Progenitor cell of endocrine pancreas (in vitro differentiated cells): ENCODE measurements at regions not wholly inside any gene's neighbourhood (a gene's known extent, or its start where the extent isn't known, plus 50 kb on each side); places are given as distances from the start of the nearest gene placed in this dataset.

ENCODE experiments used
- DNase-seq: peaks from one replicate; pipeline ENCODE4 v3.0.0; 2021; ENCODE audit warnings: low spot score; ENCODE audit not compliant: unreplicated experiment
- H3K27ac Mint-ChIP-seq: 2 replicates; pipeline ENCODE4 v1.8.0; 2021; ENCODE audit warnings: mild to moderate bottlenecking, moderate library complexity, mixed read lengths
- H3K27me3 Mint-ChIP-seq: 2 replicates; pipeline ENCODE4 v1.8.0; 2021; ENCODE audit warnings: mixed read lengths
- H3K36me3 Mint-ChIP-seq: 2 replicates; pipeline ENCODE4 v1.8.0; 2022; ENCODE audit warnings: mixed read lengths; ENCODE audit not compliant: insufficient read depth
- H3K4me1 Mint-ChIP-seq: 2 replicates; pipeline ENCODE4 v1.8.0; 2021; ENCODE audit warnings: low read depth, mixed read lengths
- H3K4me3 Mint-ChIP-seq: 2 replicates; pipeline ENCODE4 v1.8.0; 2021; ENCODE audit warnings: low read depth, mild to moderate bottlenecking, moderate library complexity, mixed read lengths
- H3K9me3 Mint-ChIP-seq: 2 replicates; pipeline ENCODE4 v1.8.0; 2021; ENCODE audit warnings: low read depth, mixed read lengths
- CTCF ChIP-seq: fragments of 200-600 bp; sonication (generic); IDR thresholded peaks from one replicate; pipeline ENCODE4 v1.5.0; 2021; ENCODE audit warnings: antibody characterized with exemption, mild to moderate bottlenecking; ENCODE audit not compliant: unreplicated experiment

DNA sequence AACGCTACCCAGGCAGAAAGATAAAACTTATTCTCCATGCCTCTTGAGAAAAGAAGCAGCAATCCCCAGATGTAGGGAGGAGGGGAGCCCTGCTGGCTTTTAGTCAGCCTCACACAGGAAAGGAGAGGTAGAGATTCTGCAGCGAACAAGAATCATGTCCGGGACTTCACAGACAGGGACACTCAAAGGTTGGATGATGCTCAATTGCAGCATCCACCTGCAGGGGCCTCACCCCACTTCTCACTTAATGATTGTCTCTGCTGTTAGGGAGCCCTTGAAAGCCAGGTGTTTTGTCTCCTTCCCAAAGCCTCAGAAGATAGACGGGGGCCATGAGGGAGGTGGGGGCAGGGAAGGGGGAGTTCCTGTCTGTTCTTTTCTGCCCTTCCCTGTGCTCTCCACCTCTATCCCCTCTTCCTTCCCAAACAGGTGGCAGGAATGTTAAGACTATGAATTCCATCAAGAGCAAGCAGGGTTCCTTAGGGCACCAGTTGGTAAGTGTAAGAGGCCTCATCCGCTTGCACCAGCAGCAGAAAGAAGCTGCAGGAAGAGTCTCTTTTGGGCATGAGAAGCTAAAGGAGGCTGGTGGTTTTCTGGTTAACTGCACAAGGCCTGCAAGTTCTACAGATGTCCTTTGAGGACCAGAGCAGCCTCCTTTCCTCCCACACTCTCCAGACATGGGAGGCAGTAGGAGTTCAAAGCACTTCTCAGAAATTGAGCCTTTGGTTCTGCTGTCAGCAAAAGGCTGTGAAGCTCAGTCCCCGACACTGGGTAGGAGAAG is 154.7 kb upstream of the TNP1 start:
- H3K27ac Mint-ChIP-seq: no peak overlapping the region
- no peak for TF ChIP-seq CTCF
- DNase-seq: no peak
- peaks cover 1% of the 10 kb centered on the region for H3K4me1 Mint-ChIP-seq
- no peaks in the 10 kb centered on the region for H3K36me3 Mint-ChIP-seq
- H3K4me3 Mint-ChIP-seq: no peak overlapping the region
- H3K27me3 Mint-ChIP-seq: peaks cover 11% of the 10 kb centered on the region
- H3K9me3 Mint-ChIP-seq: peaks cover 4% of the 10 kb centered on the region

GRCh38 chr2:217013926-217014325 is 154.1 kb upstream of the TNP1 start:
- H3K9me3 Mint-ChIP-seq: peaks cover under 1% of the 10 kb centered on the region
- H3K4me1 Mint-ChIP-seq: peaks cover 1% of the 10 kb centered on the region
- no peaks in the 10 kb centered on the region for H3K36me3 Mint-ChIP-seq

DNA sequence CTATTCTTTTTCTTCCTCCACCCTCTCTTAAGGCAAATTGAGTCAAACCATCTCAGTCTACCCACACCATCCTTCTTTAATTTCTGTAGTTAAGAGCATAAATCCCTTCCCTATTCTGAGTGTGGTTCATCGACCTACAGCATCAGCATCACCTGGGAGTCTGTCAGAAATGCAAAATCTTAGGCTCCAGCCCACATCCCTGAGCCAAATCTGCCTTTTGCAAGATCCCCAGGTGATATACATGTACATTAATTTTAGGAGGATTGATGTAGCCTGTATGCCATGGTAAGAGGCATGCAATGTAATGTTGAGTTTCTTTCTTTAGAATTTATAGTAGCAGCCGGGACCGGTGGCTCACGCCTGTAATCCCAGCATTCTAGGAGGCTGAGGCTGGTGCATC is 151.7 kb upstream of the TNP1 start:
- H3K4me3 Mint-ChIP-seq: no peak overlapping the region
- H3K27ac Mint-ChIP-seq: no peak overlapping the region
- no peaks in the 10 kb centered on the region for H3K36me3 Mint-ChIP-seq
- no peak for TF ChIP-seq CTCF
- no peaks in the 10 kb centered on the region for H3K9me3 Mint-ChIP-seq
- no peak for DNase-seq
- H3K4me1 Mint-ChIP-seq: peaks cover 1% of the 10 kb centered on the region
- H3K27me3 Mint-ChIP-seq: peaks cover 11% of the 10 kb centered on the region

More at GRCh38 chr2:217013926-217014325, 154.1 kb upstream of the TNP1 start:
- Mint-ChIP-seq H3K27me3 (peaks cover 11% of the 10 kb centered on the region), H3K4me3 (no peak overlapping the region), H3K27ac (no peak overlapping the region)
- DNase-seq: no peak
- TF ChIP-seq CTCF: no peak

DNA sequence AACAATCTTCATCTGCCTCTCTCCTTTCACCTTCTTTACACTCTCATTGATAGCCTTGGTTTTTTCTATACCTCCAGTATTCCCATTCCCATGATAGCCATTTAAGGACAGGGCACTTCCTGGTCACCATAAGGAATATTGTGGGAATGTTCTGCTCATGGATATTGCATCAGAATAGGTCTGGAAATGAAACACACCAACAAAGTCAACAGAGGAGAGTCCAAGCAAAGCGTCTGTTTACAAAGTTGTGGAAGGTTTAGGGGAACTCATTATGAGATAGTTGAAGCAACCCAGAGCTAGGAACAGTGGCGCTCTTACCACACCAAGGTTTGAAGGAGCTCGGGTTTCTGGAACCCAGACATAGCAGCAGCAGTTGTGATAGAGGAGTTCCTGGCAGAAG is 150.3 kb upstream of the TNP1 start:
- H3K27me3 Mint-ChIP-seq: peaks cover 11% of the 10 kb centered on the region

DNA sequence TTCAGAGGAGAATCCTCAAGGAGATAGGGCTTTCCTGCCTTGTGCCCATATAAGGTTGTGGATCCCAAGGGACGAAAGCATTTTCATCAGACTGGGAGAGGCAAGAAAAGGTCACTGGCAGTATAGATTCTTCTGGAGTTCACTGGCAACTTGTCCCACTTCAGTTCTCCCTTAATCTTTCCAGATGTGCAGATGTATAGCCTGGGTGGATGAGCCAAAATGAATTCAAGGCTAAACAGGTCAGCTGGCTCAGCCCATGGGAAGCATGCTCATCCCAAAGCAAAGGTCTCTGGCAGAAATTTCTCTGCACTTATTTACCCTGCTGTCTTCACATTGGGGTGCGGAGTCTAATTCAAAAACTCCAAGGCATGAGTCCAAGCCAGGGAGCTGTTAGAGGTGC is 148.9 kb upstream of the TNP1 start:
- DNase-seq: no peak
- Mint-ChIP-seq H3K4me1 (peaks cover 3% of the 10 kb centered on the region), H3K27ac (no peak overlapping the region), H3K9me3 (no peaks in the 10 kb centered on the region), H3K36me3 (no peaks in the 10 kb centered on the region), H3K27me3 (peaks cover 6% of the 10 kb centered on the region), H3K4me3 (no peak overlapping the region)
- no peak for TF ChIP-seq CTCF

More for the DNA sequence above, 150.3 kb upstream of the TNP1 start:
- DNase-seq: no peak
- Mint-ChIP-seq H3K9me3 (no peaks in the 10 kb centered on the region), H3K27ac (no peak overlapping the region), H3K36me3 (no peaks in the 10 kb centered on the region), H3K4me1 (peaks cover 5% of the 10 kb centered on the region), H3K4me3 (no peak overlapping the region)
- no peak for TF ChIP-seq CTCF
